Activated naive CD4-positive, alpha-beta T cell treated with anti-CD3 and anti-CD28 coated beads, Interleukin-2, amount 50 U/mL, for 72 hours (primary cell): ENCODE measurements at regions not wholly inside any gene's neighbourhood (a gene's known extent, or its start where the extent isn't known, plus 50 kb on each side); places are given as distances from the start of the nearest gene placed in this dataset.
"Not testable (repeated sequence)": the region's sequence is repeated elsewhere in the genome, so short reads cannot be mapped to it uniquely, and the experiment has no call there.

Experiments
- ATAC-seq, 2 donors: fragments of 150-1000 bp; cut with Tn5 transposase; 2 replicates each; pipeline ENCODE4 v1.10.0; 2021; ENCODE audit warnings: mild to moderate bottlenecking in 2 of 2, moderate library complexity in 2 of 2
- DNase-seq, 2 donors: peaks; one replicate each; pipeline ENCODE4 v3.0.0; 2021 to 2022; ENCODE audit warnings: low spot score in 2 of 2
- H3K27ac Mint-ChIP-seq, 2 donors: one replicate each; pipeline ENCODE4 v1.8.0; 2022; ENCODE audit warnings: mild to moderate bottlenecking in 2 of 2, mixed read lengths in 2 of 2
- H3K36me3 Mint-ChIP-seq, 2 donors: one replicate each; pipeline ENCODE4 v1.8.0; 2022; ENCODE audit warnings: mixed read lengths in 2 of 2
- H3K9me3 Mint-ChIP-seq, 2 donors: one replicate each; pipeline ENCODE4 v1.8.0; 2022; ENCODE audit warnings: mixed read lengths in 2 of 2

DNA sequence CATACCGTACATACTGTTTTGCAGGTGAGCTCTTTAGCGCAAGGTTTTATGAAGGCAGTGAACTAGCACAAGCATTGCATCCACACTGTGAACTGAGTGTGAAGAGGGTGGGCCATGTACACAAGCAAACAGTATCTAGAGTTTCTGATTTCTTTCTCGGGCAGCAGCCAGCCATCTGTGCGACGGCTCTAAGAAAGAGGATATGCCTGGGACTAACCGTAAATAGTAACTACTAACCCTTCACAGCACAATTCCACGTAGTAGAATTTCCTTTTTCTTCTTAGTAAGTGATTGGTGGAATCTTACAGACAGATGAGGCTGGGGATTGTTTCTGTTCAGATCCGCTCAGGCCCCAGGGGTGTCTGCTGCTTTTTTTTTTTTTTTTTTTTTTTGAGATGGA lies 89.0 kb downstream of the DRD1 start:
- Mint-ChIP-seq H3K9me3 (no peaks in the 10 kb centered on the region), H3K36me3 (no peaks in the 10 kb centered on the region), H3K27ac (no peak overlapping the region)
- DNase-seq: no peak
- no peak for ATAC-seq

DNA sequence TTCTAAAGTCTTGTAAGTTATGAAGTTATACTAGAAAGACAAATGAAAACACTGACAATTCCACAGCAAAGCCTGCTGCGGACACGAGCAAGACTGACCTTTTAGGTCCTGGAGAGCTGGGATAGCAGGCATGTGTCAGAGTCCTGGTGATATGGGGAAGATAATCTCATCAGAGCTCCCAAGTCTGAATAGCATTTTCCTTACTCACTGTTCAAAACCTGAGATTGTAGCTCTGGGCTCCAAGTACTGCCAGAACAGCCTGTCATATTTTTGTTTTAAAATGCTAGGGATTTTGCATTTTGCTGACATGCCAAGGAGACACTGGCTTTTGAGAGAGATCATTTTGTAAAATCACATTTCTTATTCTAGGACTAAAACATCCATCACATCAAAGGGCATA lies 90.1 kb downstream of the DRD1 start:
- no peak for ATAC-seq
- Mint-ChIP-seq H3K36me3 (no peaks in the 10 kb centered on the region), H3K9me3 (no peaks in the 10 kb centered on the region), H3K27ac (no peak overlapping the region)
- no peak for DNase-seq

DNA sequence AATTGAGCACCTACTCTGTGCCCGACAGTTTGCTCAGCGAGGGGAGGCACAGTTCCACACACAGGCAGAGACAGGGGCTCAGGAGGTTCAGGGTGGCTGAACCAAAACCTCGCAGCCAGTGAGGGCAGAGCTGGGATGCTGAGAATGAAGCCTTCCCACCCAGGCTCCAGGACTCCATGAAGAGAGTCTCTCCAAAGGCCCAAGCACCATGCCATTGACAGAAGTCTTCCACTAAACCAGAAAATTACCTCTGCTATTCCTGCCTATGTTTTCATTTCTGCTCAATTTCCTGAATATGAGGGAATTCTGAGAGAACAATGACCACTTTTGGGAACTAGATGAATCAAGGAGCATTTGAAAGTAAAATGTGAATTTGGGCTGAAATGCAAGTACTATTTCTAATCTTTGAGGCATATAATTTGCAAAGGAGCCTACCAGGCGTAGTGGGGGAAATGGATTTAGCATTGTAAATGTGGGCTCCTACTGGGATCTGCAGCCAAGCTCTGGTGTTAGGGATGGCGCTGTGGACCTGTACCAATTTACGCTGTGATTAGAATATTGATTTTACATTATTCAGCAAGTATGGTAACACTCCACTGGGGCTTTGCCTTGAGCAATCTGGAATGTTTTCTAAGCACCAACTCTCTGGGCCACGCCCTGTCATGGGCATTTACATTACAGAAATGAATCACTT lies 91.9 kb downstream of the DRD1 start:
- Mint-ChIP-seq H3K9me3 (no peaks in the 10 kb centered on the region), H3K36me3 (no peaks in the 10 kb centered on the region), H3K27ac (no peak overlapping the region)
- ATAC-seq (no peak), DNase-seq (no peak)

DNA sequence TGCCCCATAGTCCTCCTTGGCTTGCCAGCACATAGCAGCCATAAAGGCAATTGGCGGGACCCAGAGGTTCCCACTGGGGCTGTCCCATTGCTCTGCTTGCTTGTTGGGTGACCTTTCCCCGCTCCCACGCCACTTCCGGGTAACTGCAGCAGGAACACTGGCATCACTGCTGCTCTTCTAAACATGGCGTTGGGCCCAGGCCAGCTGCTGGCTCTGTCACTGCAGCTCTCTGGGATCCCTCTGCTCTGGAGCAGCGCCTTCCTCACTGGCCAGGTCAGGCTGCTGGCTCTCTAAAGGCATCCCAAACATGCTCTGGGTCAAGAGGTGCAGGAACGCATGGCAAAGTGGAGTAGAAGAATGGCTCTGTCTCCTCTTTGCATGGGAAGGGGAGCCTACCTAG lies 92.9 kb downstream of the DRD1 start:
- DNase-seq: no peak
- no peak overlapping the region for H3K27ac Mint-ChIP-seq
- H3K9me3 Mint-ChIP-seq: no peaks in the 10 kb centered on the region
- ATAC-seq: no peak
- no peaks in the 10 kb centered on the region for H3K36me3 Mint-ChIP-seq

DNA sequence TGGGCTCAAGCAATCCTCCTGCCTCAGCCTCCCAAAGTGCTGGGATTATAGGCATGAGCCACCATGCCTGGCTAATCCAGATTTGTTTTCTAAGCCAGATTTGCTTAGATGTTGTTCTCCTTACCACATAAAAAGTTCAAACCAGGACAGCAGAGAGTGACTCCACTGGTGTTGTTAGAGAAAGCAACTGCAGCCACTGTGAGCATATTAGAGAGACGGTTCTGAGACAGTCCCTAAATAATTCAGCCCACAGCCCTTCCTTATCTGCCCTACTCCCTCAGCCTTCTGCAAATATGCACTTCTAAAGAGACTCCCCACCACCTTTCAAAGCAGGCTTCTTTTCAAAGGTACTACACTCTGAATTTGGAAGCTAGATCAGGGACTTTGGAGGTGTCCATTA lies 96.1 kb downstream of the DRD1 start:
- H3K36me3 Mint-ChIP-seq: no peaks in the 10 kb centered on the region
- DNase-seq (no peak), ATAC-seq (no peak)
- H3K9me3 Mint-ChIP-seq: no peaks in the 10 kb centered on the region
- H3K27ac Mint-ChIP-seq: no peak overlapping the region

DNA sequence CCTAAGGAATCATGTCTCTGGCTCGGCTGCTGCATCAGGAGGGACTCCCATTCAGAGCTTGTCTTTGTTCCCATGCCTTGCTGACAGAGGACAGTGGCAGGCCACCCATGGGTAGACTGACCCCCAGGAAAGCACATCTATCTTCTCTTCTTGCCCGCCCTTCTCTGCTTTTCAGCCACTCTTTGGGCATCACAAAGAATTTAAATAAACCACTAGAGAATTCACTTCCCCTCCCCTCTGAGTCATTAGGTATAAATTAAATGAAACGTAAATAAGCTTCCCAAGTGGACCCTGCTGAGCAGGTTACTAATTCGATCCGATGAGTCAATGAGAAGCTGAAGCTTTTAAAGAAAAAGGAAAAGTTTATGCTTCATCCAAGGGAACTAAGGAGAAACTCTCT lies 97.0 kb downstream of the DRD1 start:
- no peak overlapping the region for H3K27ac Mint-ChIP-seq
- no peak for DNase-seq
- no peak for ATAC-seq
- no peaks in the 10 kb centered on the region for H3K9me3 Mint-ChIP-seq
- no peaks in the 10 kb centered on the region for H3K36me3 Mint-ChIP-seq

DNA sequence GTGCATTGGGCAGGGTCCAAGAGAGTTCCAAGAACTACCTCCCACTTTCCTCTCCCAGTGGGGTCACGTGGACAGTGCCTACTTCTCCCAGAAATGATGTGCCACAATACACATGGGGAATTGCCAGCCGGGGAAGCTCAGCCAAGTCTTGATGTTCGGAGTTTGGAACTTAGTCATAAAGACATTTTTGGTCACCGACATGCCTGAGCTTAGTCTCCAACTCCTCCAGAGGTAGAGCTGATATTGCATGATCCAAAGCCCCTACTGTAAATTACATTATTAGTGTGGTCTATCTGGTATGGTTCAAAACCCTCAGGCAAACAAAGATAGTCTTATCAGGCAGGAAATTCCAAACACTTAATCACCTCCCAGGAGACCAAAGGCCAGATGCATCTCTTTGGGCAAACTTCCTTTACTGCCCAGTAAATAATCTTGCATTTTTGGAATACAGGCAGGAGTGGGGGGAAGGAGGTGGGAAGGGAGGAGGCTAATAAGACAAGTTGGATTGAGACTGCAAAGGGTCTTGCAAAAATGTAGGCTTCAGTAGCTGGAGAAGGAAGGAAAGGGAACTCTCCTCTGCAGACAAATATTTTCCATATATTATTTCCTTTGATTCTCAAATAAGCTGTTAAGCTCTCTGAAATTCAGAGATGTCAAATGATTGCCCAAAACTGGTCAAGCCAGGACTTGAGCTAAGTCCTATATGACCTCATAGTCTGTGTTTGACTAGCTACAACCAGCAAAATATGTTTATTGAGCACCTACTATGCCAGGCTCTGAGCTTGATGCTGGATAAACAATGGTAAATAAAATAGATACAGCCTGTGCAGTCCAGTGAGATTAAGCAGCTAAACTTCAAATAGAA lies 99.4 kb downstream of the DRD1 start:
- ATAC-seq: no peak
- Mint-ChIP-seq H3K9me3 (no peaks in the 10 kb centered on the region), H3K36me3 (no peaks in the 10 kb centered on the region), H3K27ac (no peak overlapping the region)
- no peak for DNase-seq

DNA sequence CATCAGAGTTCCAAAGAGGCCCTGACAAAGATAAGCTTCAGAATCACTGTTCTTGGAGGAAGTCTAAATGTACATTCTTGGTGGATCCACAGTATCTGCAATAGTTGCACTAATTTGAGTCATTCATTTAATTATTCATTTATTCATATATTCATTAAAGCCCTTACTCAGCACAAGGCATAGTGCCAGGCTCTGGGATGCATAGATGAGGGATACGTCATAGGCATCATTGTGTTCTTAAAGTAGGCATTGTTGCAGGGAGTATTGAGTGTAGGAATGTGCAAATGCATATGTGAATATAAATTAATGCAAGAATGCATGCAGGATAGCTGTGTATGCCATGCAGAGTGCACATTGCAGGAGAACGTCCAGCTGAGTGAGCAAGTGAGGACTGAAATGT lies 100.7 kb downstream of the DRD1 start:
- DNase-seq (no peak), ATAC-seq (no peak)
- no peak overlapping the region for H3K27ac Mint-ChIP-seq
- no peaks in the 10 kb centered on the region for H3K9me3 Mint-ChIP-seq
- H3K36me3 Mint-ChIP-seq: no peaks in the 10 kb centered on the region

DNA sequence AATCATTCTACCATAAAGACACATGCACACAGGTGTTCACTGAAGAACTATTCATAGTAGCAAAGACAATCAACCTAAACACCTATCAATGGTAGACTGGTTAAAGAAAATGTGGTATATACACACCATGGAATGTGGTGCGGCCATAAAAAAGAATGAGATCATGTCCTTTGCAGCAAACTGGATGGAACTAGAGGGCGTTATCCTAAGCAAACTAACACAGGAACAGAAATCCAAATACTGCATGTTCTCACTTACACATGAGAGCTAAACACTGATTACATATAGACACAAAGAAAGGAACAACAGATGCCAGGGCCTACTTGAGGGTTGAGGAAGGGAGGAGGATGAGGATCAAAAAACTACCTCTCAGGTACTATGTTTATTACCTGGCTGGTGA lies 103.8 kb downstream of the DRD1 start:
- DNase-seq (no peak), ATAC-seq (no peak)
- Mint-ChIP-seq H3K27ac (no peak overlapping the region), H3K36me3 (no peaks in the 10 kb centered on the region), H3K9me3 (no peaks in the 10 kb centered on the region)

DNA sequence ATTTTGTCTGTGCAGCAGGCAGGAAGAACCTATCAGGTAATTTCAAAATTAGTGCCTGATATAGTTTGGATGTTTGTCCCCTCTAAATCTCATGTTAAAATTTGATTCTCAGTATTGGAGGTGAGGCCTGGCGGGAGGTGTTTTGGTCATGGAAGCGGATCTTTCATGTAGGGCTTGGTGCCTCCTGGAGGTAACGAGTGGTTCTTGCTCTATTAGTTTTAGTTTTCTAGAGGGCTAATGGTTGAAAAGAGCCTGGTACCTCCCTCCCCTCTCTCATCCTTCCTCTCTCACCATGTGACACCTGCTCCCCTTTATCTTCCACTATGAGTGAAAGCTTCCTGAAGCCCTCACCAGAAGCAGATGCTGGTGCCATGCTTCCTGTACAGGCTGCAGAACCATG lies 106.3 kb downstream of the DRD1 start:
- DNase-seq (no peak), ATAC-seq (no peak)
- no peaks in the 10 kb centered on the region for H3K9me3 Mint-ChIP-seq
- no peaks in the 10 kb centered on the region for H3K36me3 Mint-ChIP-seq
- H3K27ac Mint-ChIP-seq: no peak overlapping the region

DNA sequence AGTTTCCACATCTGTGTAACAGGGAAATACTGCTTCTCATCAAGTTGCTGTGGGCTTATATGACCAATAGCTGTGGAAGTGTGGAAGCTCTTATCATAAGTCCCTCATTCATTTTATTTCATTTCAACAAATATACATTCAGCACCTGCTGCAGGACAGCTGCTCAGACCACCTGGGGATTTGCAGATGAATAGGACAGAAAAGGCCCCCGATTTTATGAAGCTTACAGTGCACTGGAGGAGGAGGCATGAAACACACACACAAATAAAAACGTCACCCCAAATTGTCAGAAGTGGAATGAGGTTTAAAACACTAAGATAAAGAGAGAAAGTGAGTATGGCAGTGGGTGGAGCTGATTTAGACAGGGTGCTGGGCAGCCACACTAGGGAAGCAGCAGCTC lies 107.2 kb downstream of the DRD1 start:
- no peaks in the 10 kb centered on the region for H3K36me3 Mint-ChIP-seq
- no peak overlapping the region for H3K27ac Mint-ChIP-seq
- H3K9me3 Mint-ChIP-seq: no peaks in the 10 kb centered on the region
- ATAC-seq (no peak), DNase-seq (no peak)

DNA sequence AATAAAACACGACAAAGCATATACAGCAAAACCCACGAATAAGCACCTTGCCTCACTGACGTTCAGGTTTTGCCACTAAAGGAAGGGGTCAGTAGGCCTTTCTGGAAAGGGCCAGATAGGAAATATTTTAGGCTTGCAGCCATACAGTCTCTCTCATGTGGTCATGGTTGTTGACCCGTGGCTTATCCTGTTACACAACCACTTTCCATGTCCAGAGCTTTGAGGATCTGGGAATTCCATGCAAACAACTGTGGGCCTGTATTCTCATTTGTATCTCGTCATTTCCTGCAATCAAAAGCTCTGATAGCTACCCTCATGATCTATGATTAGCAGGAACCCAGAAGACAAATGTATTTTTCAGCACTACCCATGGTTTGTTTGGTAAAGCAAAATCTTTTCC lies 108.3 kb downstream of the DRD1 start:
- DNase-seq (no peak), ATAC-seq (no peak)
- Mint-ChIP-seq H3K9me3 (peaks cover 0 to 3% of the 10 kb centered on the region in 2 donors), H3K27ac (no peak overlapping the region), H3K36me3 (no peaks in the 10 kb centered on the region)

DNA sequence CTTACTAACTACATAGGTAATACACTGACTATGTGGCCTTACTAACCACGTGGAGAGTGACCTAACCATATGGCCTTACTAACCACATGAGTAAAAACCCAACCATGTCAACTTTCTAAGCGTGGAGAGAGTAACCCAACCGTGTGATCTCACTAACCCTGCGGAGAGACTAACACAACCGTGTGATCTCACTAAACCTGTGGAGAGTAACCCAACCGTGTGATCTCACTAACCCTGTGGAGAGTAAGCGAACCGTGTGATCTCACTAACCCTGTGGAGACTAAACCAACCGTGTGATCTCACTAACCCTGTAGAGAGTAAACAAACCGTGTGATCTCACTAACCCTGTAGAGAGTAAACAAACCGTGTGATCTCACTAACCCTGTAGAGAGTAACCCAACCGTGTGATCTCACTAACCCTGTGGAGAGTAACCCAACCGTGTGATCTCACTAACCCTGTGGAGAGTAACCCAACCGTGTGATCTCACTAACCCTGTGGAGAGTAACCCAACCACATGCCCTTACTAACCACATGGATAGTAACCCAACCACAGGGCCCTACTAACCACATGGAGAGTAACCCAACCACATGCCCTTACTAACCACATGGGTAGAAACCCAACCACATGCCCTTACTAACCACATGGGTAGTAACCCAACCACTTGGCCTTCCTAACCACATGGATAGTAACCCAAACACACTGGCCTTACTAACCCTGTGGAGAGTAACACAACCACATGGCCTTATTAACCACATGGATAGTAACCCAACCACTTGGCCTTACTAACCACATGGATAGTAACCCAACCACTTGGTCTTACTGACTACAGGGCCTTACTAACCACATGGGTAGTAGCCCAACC lies 112.6 kb downstream of the DRD1 start:
- not testable (repeated sequence) for ATAC-seq, H3K27ac Mint-ChIP-seq, DNase-seq, H3K9me3 Mint-ChIP-seq, H3K36me3 Mint-ChIP-seq

DNA sequence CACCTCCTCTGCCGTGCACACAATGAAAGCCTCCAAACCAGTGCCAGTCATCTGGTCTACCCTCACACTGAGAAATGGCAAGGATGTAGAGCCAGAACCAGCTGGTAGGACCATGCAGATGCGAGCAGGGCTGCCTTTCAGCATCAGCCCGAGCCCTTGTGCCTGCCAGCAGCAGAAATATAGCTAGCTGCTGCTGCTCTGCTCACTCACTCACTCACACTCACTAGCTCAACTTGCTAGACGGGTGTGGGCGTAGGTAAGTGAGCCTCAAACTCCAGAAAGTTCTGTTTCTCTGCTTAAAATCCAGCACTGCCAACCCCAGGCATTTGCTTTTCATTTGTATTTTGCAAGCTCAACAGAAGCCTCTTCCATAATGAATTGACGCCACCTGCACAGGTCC lies 114.0 kb downstream of the DRD1 start:
- DNase-seq (no peak), ATAC-seq (no peak)
- H3K36me3 Mint-ChIP-seq: no peaks in the 10 kb centered on the region
- peaks cover 0 to 3% of the 10 kb centered on the region in 2 donors for H3K9me3 Mint-ChIP-seq
- no peak overlapping the region for H3K27ac Mint-ChIP-seq

DNA sequence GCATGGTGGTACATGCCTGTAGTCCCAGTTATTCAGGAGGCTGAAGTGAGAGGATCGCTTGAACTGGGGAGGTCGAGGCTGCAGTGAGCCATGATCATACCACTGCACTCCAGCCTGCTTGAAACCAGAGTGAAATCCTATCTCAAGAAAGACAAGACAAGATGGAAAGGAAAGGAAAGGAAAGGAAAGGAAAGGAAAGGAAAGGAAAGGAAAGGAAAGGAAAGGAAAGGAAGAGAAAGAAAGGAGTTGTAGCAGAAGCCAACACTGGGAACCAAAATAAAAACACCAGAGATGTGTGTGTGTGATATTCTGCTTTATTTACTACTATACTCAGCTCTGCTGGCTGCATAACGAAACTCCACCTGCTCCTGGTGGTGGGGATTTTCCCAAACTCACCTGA lies 115.3 kb downstream of the DRD1 start:
- no peak for ATAC-seq
- peaks cover 0 to 3% of the 10 kb centered on the region in 2 donors for H3K9me3 Mint-ChIP-seq
- H3K27ac Mint-ChIP-seq: no peak overlapping the region
- H3K36me3 Mint-ChIP-seq: no peaks in the 10 kb centered on the region
- no peak for DNase-seq

DNA sequence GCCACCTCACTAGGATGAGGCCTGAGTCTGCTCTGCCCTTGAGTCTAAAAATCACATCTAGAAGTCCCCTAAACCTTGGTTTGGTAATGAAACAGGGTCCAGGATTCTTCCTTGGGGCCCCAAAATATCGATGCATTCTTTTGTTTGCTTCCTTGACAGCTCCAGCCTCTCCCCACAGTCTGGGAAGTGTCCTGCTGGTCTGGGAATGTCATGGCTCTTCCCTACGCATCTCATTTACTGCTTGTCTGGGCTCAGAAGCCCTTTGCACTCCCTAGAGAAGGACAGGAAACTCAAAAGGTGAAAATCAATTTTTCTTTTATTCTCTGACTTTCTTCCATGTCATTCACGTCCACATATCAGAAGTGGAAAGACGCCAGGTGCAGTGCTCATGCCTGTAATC lies 115.8 kb downstream of the DRD1 start:
- H3K36me3 Mint-ChIP-seq: no peaks in the 10 kb centered on the region
- H3K27ac Mint-ChIP-seq: no peak overlapping the region
- ATAC-seq (no peak), DNase-seq (no peak)
- peaks cover 0 to 3% of the 10 kb centered on the region in 2 donors for H3K9me3 Mint-ChIP-seq

DNA sequence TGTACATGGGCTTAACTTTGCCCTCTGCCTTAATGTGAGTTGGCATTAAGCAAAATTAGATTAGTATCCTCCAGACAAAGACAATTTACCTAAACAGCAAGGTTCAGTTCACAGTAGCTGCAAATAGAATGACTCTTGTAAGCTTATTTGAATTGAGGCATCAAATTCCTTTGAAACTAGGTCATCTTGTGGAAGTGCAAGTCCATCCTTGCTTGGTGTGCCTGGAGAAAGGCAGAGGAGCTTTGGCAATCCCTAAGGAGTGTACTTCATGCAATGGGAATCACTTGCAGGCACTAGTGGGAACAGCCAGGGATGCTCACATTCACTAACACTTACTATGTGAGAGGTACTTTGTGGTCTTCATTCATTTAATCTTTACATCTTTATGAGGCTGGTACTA lies 118.3 kb downstream of the DRD1 start:
- H3K36me3 Mint-ChIP-seq: no peaks in the 10 kb centered on the region
- DNase-seq (no peak), ATAC-seq (no peak)
- peaks cover 2 to 7% of the 10 kb centered on the region in 2 donors for H3K9me3 Mint-ChIP-seq
- H3K27ac Mint-ChIP-seq: no peak overlapping the region
